AG09309 (cell line): ENCODE measurements at regions not wholly inside any gene's neighbourhood (a gene's known extent, or its start where the extent isn't known, plus 50 kb on each side); places are given as distances from the start of the nearest gene placed in this dataset.

Experiments used
- DNase-seq: peaks from one replicate; pipeline ENCODE4 v3.0.0-alpha.2; 2010; ENCODE audit warnings: low read depth
- H3K4me3 ChIP-seq: 2 replicates; pipeline ENCODE4 v1.5.1; 2011; ENCODE audit warnings: mild to moderate bottlenecking, low read depth, low read length, moderate library complexity; ENCODE audit not compliant: control insufficient read depth
- TF ChIP-seq, protein P1 (sequence below): IDR thresholded peaks from 2 replicates; pipeline ENCODE4 v1.5.1; 2011; ENCODE audit warnings: mild to moderate bottlenecking, low read depth, low read length, inconsistent platforms; ENCODE audit not compliant: insufficient read depth, control insufficient read depth; ENCODE audit errors: missing control alignments

DNA sequence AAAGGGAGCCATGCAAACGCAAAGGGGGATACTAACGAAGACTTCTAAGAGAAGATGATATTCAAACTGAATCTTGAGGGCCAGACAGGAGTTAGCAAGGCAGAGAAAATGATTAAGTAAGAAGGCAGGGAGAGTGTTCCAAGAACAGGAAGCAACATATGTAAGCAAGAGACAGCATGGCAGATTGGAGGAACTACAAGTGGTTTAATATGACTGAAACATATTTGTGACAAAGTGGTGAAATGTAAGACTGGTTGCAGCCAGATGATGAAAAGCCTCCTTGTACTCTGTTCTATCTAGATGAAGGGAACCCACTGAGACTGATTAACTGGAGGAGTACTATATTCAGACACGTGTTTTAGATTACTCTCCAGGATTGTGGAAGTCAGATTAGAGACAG is 116.6 kb upstream of the DIAPH2 start:
- no peak for DNase-seq
- TF ChIP-seq, protein P1, sequence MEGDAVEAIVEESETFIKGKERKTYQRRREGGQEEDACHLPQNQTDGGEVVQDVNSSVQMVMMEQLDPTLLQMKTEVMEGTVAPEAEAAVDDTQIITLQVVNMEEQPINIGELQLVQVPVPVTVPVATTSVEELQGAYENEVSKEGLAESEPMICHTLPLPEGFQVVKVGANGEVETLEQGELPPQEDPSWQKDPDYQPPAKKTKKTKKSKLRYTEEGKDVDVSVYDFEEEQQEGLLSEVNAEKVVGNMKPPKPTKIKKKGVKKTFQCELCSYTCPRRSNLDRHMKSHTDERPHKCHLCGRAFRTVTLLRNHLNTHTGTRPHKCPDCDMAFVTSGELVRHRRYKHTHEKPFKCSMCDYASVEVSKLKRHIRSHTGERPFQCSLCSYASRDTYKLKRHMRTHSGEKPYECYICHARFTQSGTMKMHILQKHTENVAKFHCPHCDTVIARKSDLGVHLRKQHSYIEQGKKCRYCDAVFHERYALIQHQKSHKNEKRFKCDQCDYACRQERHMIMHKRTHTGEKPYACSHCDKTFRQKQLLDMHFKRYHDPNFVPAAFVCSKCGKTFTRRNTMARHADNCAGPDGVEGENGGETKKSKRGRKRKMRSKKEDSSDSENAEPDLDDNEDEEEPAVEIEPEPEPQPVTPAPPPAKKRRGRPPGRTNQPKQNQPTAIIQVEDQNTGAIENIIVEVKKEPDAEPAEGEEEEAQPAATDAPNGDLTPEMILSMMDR: no peak
- H3K4me3 ChIP-seq: no peak overlapping the region

DNA sequence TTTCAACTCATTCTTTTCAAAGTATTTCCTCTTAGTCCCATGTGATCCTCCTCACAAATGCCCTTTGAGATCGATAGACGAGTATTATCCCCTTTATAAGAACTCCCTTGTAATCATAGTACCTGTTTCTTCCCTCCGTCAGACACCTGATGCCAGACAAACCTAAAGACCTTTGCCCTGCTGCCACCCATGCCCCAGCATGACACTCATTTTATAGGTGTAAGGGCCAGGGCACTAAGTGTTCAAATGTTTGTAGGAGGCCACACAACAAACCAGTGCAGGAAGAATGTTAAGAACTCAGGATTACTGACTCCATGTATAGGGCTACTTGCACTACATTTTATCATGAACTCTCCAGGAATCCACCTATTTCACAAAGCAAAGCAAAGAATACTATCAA is 115.6 kb upstream of the DIAPH2 start:
- TF ChIP-seq, protein P1: no peak
- no peak for DNase-seq
- no peak overlapping the region for H3K4me3 ChIP-seq

DNA sequence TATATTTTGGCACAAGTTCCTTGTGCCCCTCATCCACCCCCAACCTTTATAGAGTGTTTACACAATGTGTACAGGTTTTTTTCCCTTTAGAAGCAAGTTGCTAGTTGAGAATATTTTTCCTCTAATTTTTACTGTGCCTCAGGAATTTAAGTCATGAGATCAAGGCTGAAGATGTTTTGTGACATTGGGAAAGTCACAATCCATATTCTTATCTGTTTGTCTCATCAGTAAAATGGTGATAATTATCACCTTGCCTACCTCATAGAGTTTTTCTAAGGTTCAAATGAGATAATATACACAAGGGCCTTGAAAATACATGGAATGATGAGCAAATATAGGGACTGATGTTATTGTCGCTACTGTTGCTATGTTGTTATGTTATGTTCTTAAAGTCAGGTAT is 109.6 kb upstream of the DIAPH2 start:
- DNase-seq: no peak
- no peak overlapping the region for H3K4me3 ChIP-seq
- TF ChIP-seq, protein P1: no peak

DNA sequence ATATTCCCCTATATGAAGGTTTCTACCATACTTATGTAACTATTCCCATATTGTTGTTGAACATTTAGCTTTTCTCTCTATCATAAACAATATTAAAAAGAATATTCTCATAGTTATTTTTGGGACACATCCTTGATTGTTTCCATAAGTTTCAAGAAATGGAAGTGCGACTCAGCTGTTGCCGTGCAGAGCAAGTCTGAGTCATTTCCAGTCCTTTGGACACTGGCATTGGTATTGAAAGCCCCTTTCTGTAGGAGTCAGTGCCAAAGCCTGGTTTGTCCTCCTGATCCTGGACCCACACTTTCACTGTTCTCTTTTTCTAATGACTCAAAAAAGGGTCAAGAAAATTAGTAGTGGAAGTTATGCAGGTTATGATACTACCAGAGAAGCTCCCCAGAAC is 108.3 kb upstream of the DIAPH2 start:
- TF ChIP-seq, protein P1: no peak
- no peak for DNase-seq
- no peak overlapping the region for H3K4me3 ChIP-seq

DNA sequence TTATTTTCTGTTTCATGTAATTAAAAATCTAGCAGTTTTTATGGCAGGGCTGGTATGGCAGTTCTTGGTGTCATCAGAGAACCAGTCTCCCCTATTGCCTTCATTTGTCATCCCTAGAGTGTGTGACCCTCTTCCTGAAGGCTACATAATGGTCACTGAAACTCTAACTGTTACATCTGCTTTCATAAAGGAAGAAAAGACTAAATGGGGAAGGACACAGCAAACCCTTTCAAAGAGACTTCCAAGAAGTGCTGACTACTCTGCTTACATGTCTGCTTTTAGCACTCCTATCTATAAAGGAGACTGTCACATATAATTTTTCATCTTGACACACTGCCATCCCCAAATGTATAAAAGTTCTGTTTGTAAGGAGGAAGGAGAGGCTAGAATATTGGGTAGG is 105.9 kb upstream of the DIAPH2 start:
- no peak for DNase-seq
- H3K4me3 ChIP-seq: no peak overlapping the region
- TF ChIP-seq, protein P1: no peak

DNA sequence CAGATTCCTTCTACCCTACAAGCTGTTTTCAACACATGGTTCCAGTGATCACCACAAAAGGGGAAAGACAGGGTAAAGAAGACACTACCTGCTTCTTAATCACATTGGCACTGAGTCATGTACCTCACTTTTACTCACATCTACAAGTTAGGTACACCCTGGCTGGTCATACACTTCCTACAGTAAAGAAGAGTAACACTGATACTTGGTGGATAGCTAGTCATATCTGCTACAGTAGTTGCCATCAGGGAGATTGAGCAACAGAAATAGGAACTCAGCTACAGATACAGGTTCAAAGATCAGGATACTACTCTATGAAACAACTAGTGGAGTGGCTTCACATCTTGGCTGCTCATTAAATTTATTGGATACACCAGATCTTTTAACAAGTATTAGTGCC is 105.4 kb upstream of the DIAPH2 start:
- no peak for DNase-seq

More for the DNA sequence above, 105.4 kb upstream of the DIAPH2 start:
- H3K4me3 ChIP-seq: no peak overlapping the region
- TF ChIP-seq, protein P1: no peak
